HG02973 (cell line): ENCODE measurements at regions not wholly inside any gene's neighbourhood (a gene's known extent, or its start where the extent isn't known, plus 50 kb on each side); places are given as distances from the start of the nearest gene placed in this dataset.
A peak's percentile ranks its signal among the peaks of the same experiment; 100 is the strongest.

Experiments used
- ATAC-seq: cut with Tn5 transposase; IDR thresholded peaks from one replicate; pipeline ENCODE4 v1.9.1; 2021; ENCODE audit warnings: moderate library complexity; ENCODE audit not compliant: unreplicated experiment

GRCh38 chr13:99027661-99028425, 50.0 kb upstream of the DOCK9 start:
- no peak for ATAC-seq

GRCh38 chr13:99028890-99029289, 51.0 kb upstream of the DOCK9 start:
- ATAC-seq = no peak

- no peak for ATAC-seq
Measured at GRCh38 chr13:99029576-99029975, 51.7 kb upstream of the DOCK9 start.

- no peak for ATAC-seq
Measured at GRCh38 chr13:99030326-99030725, 52.5 kb upstream of the DOCK9 start.

- ATAC-seq = no peak
Measured at GRCh38 chr13:99031832-99032231, 54.0 kb upstream of the DOCK9 start.

- no peak for ATAC-seq
Measured at GRCh38 chr13:99033814-99034213, 56.0 kb upstream of the DOCK9 start.

GRCh38 chr13:99034333-99035085, 56.6 kb upstream of the DOCK9 start:
- no peak for ATAC-seq

- ATAC-seq = no peak
Measured at GRCh38 chr13:99035715-99036114, 57.9 kb upstream of the DOCK9 start.

- no peak for ATAC-seq
Measured at GRCh38 chr13:99037756-99038155, 59.9 kb upstream of the DOCK9 start.

- no peak for ATAC-seq
Measured at GRCh38 chr13:99039718-99040280, 61.9 kb upstream of the DOCK9 start.

- ATAC-seq = no peak
Measured at GRCh38 chr13:99040536-99041131, 62.8 kb upstream of the DOCK9 start.

GRCh38 chr13:99041337-99041736, 63.5 kb upstream of the DOCK9 start:
- ATAC-seq = no peak

- ATAC-seq = peak; percentile 62
Measured at GRCh38 chr13:99041788-99042187, 63.9 kb upstream of the DOCK9 start.

GRCh38 chr13:99042521-99043250, 64.8 kb upstream of the DOCK9 start:
- ATAC-seq = no peak

GRCh38 chr13:99043831-99044231, 66.0 kb upstream of the DOCK9 start:
- ATAC-seq = no peak

GRCh38 chr13:99044764-99045163, 66.9 kb upstream of the DOCK9 start:
- ATAC-seq = no peak

GRCh38 chr13:99045396-99045795, 67.5 kb upstream of the DOCK9 start:
- ATAC-seq = no peak

- ATAC-seq = no peak
Measured at GRCh38 chr13:99046851-99047250, 69.0 kb upstream of the DOCK9 start.

- no peak for ATAC-seq
Measured at GRCh38 chr13:99050983-99051488, 73.2 kb upstream of the DOCK9 start.

- no peak for ATAC-seq
Measured at GRCh38 chr13:99051768-99052455, 74.0 kb upstream of the DOCK9 start.
